GM21723 (cell line): ENCODE measurements at regions not wholly inside any gene's neighbourhood (a gene's known extent, or its start where the extent isn't known, plus 50 kb on each side); places are given as distances from the start of the nearest gene placed in this dataset.

Source experiments
- ATAC-seq: cut with Tn5 transposase; IDR thresholded peaks from one replicate; pipeline ENCODE4 v1.9.1; 2021; ENCODE audit warnings: mild to moderate bottlenecking, moderate library complexity; ENCODE audit not compliant: unreplicated experiment

- no peak for ATAC-seq
Observed at GRCh38 chr11:116274521-116274920, 498.3 kb downstream of the BUD13 start.

- ATAC-seq: no peak
Observed at GRCh38 chr11:116272181-116272789, 500.5 kb downstream of the BUD13 start.

- ATAC-seq: no peak
Observed at GRCh38 chr11:116271479-116271878, 501.3 kb downstream of the BUD13 start.

- no peak for ATAC-seq
Observed at GRCh38 chr11:116267146-116267545, 505.6 kb downstream of the BUD13 start.

- ATAC-seq: no peak
Observed at GRCh38 chr11:116263770-116264169, 509.0 kb downstream of the BUD13 start.

GRCh38 chr11:116263019-116263418 lies 509.8 kb downstream of the BUD13 start:
- no peak for ATAC-seq

GRCh38 chr11:116262370-116262769 lies 510.4 kb downstream of the BUD13 start:
- ATAC-seq: no peak

- ATAC-seq: no peak
Observed at GRCh38 chr11:116261606-116262005, 511.2 kb downstream of the BUD13 start.

GRCh38 chr11:116258821-116259220 lies 514.0 kb downstream of the BUD13 start:
- no peak for ATAC-seq

- ATAC-seq: no peak
Observed at GRCh38 chr11:116257883-116258282, 514.9 kb downstream of the BUD13 start.

- ATAC-seq: no peak
Observed at GRCh38 chr11:116257092-116257491, 515.7 kb downstream of the BUD13 start.

- no peak for ATAC-seq
Observed at GRCh38 chr11:116256215-116256614, 516.6 kb downstream of the BUD13 start.

- ATAC-seq: no peak
Observed at GRCh38 chr11:116255321-116255953, 517.4 kb downstream of the BUD13 start.

- ATAC-seq: no peak
Observed at GRCh38 chr11:116250155-116250554, 522.6 kb downstream of the BUD13 start.

- ATAC-seq: no peak
Observed at GRCh38 chr11:116249561-116249960, 523.2 kb downstream of the BUD13 start.

- no peak for ATAC-seq
Observed at GRCh38 chr11:116244889-116245288, 527.9 kb downstream of the BUD13 start.

GRCh38 chr11:116244439-116244838 lies 528.3 kb downstream of the BUD13 start:
- ATAC-seq: no peak

- ATAC-seq: no peak
Observed at GRCh38 chr11:116243991-116244390, 528.8 kb downstream of the BUD13 start.

- ATAC-seq: no peak
Observed at GRCh38 chr11:116242006-116242405, 530.8 kb downstream of the BUD13 start.

GRCh38 chr11:116240710-116241109 lies 532.1 kb downstream of the BUD13 start:
- no peak for ATAC-seq

GRCh38 chr11:116239247-116239646 lies 533.5 kb downstream of the BUD13 start:
- ATAC-seq: no peak

- no peak for ATAC-seq
Observed at GRCh38 chr11:116234989-116235568, 537.7 kb downstream of the BUD13 start.
